ENCODE measurements at regions not wholly inside any gene's neighbourhood (a gene's known extent, or its start where the extent isn't known, plus 50 kb on each side); places are given as distances from the start of the nearest gene placed in this dataset.
"Not testable (repeated sequence)": the region's sequence is repeated elsewhere in the genome, so short reads cannot be mapped to it uniquely, and the experiment has no call there.

GRCh38 chr12:58009405-58010195, 68.2 kb downstream of the ATP23 start:
- no peak for DNase-seq

- DNase-seq = no peak
Observed at GRCh38 chr12:58011676-58012075, 70.3 kb downstream of the ATP23 start.

- DNase-seq = not testable (repeated sequence)
Observed at GRCh38 chr12:58022379-58023020, 81.1 kb downstream of the ATP23 start.

GRCh38 chr12:58025431-58025830, 84.1 kb downstream of the ATP23 start:
- no peak for DNase-seq

GRCh38 chr12:58026426-58026825, 85.1 kb downstream of the ATP23 start:
- DNase-seq = no peak

- no peak for DNase-seq
Observed at GRCh38 chr12:58026897-58027891, 85.8 kb downstream of the ATP23 start.

GRCh38 chr12:58028294-58028693, 86.9 kb downstream of the ATP23 start:
- no peak for DNase-seq

- DNase-seq = no peak
Observed at GRCh38 chr12:58029260-58029659, 87.9 kb downstream of the ATP23 start.

GRCh38 chr12:58030566-58031279, 89.4 kb downstream of the ATP23 start:
- DNase-seq = no peak

- DNase-seq = no peak
Observed at GRCh38 chr12:58032156-58032555, 90.8 kb downstream of the ATP23 start.

- no peak for DNase-seq
Observed at GRCh38 chr12:58033831-58034230, 92.5 kb downstream of the ATP23 start.

- DNase-seq = no peak
Observed at GRCh38 chr12:58034311-58034710, 92.9 kb downstream of the ATP23 start.

- DNase-seq = no peak
Observed at GRCh38 chr12:58034712-58035111, 93.3 kb downstream of the ATP23 start.

GRCh38 chr12:58041441-58041840, 100.1 kb downstream of the ATP23 start:
- DNase-seq = no peak

- no peak for DNase-seq
Observed at GRCh38 chr12:58044966-58045365, 103.6 kb downstream of the ATP23 start.

- no peak for DNase-seq
Observed at GRCh38 chr12:58046271-58046670, 104.9 kb downstream of the ATP23 start.

GRCh38 chr12:58051378-58051777, 110.0 kb downstream of the ATP23 start:
- DNase-seq = no peak

- DNase-seq = no peak
Observed at GRCh38 chr12:58064666-58065065, 123.3 kb downstream of the ATP23 start.

- DNase-seq = no peak
Observed at GRCh38 chr12:58066296-58066695, 124.9 kb downstream of the ATP23 start.

GRCh38 chr12:58067610-58068387, 126.4 kb downstream of the ATP23 start:
- no peak for DNase-seq

- DNase-seq = no peak
Observed at GRCh38 chr12:58068706-58069105, 127.3 kb downstream of the ATP23 start.
